Neural progenitor cell (in vitro differentiated cells): ENCODE measurements at regions not wholly inside any gene's neighbourhood (a gene's known extent, or its start where the extent isn't known, plus 50 kb on each side); places are given as distances from the start of the nearest gene placed in this dataset.
A peak's percentile ranks its signal among the peaks of the same experiment; 100 is the strongest.

ENCODE experiments used
- DNase-seq: peaks from one replicate; pipeline ENCODE4 v3.0.0-alpha.2; 2016; ENCODE audit warnings: low spot score
- H2AFZ ChIP-seq: fragments of 200-600 bp; sonication (generic); replicated peaks from 2 replicates; pipeline ENCODE4 v1.6.1; 2016; ENCODE audit warnings: antibody characterized with exemption
- H3F3A ChIP-seq: fragments of 200-600 bp; sonication (generic); 2 replicates; pipeline ENCODE4 v1.6.1; 2016; ENCODE audit warnings: antibody characterized with exemption, low read depth
- H3K27ac ChIP-seq: fragments of 200-600 bp; sonication (generic); 2 replicates; pipeline ENCODE4 v1.5.1; 2016; ENCODE audit warnings: mild to moderate bottlenecking
- H3K27me3 ChIP-seq: fragments of 200-600 bp; sonication (generic); 2 replicates; pipeline ENCODE4 v1.6.1; 2016; ENCODE audit warnings: mild to moderate bottlenecking, moderate library complexity
- H3K36me3 ChIP-seq: fragments of 200-600 bp; sonication (generic); 2 replicates; pipeline ENCODE4 v1.5.1; 2016
- H3K4me1 ChIP-seq: fragments of 200-600 bp; sonication (generic); 2 replicates; pipeline ENCODE4 v1.6.1; 2016; ENCODE audit warnings: mixed run types
- H3K4me2 ChIP-seq: fragments of 200-600 bp; sonication (generic); 2 replicates; pipeline ENCODE4 v1.6.1; 2016
- H3K4me3 ChIP-seq: fragments of 200-600 bp; sonication (generic); 2 replicates; pipeline ENCODE4 v1.5.1; 2016
- H3K79me2 ChIP-seq: fragments of 200-600 bp; sonication (generic); 2 replicates; pipeline ENCODE4 v1.6.1; 2016; ENCODE audit warnings: low read depth
- H3K9ac ChIP-seq: fragments of 200-600 bp; sonication (generic); 2 replicates; pipeline ENCODE4 v1.6.1; 2016
- H3K9me3 ChIP-seq: fragments of 200-600 bp; sonication (generic); 2 replicates; pipeline ENCODE4 v1.5.1; 2016; ENCODE audit warnings: low read depth
- H4K20me1 ChIP-seq: fragments of 200-600 bp; sonication (generic); 2 replicates; pipeline ENCODE4 v1.6.1; 2016; ENCODE audit warnings: low read depth
- H3K27ac Mint-ChIP-seq: 3 replicates; pipeline ENCODE4 v1.8.0; 2021; ENCODE audit warnings: mixed read lengths
- H3K27me3 Mint-ChIP-seq: 2 replicates; pipeline ENCODE4 v1.8.0; 2022; ENCODE audit warnings: low read depth, mild to moderate bottlenecking, inconsistent platforms, moderate library complexity, mixed read lengths; ENCODE audit not compliant: insufficient read depth
- H3K36me3 Mint-ChIP-seq: 3 replicates; pipeline ENCODE4 v1.8.0; 2021; ENCODE audit warnings: mixed read lengths
- H3K4me1 Mint-ChIP-seq: 3 replicates; pipeline ENCODE4 v1.8.0; 2021; ENCODE audit warnings: mixed read lengths
- H3K4me3 Mint-ChIP-seq: 3 replicates; pipeline ENCODE4 v1.8.0; 2021; ENCODE audit warnings: mild to moderate bottlenecking, moderate library complexity, mixed read lengths
- H3K9me3 Mint-ChIP-seq: 3 replicates; pipeline ENCODE4 v1.8.0; 2020; ENCODE audit warnings: mixed read lengths
- EZH2 ChIP-seq: fragments of 200-600 bp; sonication (generic); IDR thresholded peaks from 2 replicates; pipeline ENCODE4 v1.6.1; 2017; ENCODE audit warnings: antibody characterized with exemption, mild to moderate bottlenecking, moderate library complexity
- EZH2phosphoT487 ChIP-seq: fragments of 200-600 bp; sonication (generic); IDR thresholded peaks from 2 replicates; pipeline ENCODE4 v1.6.1; 2017; ENCODE audit warnings: antibody characterized with exemption
- TF ChIP-seq, protein P1 (sequence below): fragments of 200-600 bp; sonication (generic); IDR thresholded peaks from 2 replicates; pipeline ENCODE4 v1.5.1; 2017; ENCODE audit warnings: antibody characterized with exemption, mild to moderate bottlenecking

DNA sequence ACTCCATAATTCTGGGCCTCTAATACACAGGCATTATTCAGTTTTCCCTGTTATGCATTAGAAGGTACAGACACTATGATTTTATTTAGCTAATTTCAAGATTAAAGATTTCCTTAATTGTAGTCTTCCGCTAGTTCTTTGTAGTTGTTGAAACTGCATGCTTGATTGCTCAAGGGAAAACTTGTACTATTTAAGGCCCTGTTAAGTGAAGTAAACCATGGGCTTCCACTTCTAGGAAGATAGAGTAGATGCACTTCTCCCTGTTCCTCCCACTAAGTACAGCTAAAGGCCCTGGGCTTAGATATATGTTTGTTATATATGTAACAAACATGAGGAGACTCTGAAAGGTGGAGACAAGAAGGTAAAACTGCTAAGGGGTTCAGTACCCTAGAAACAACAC is 215.8 kb upstream of the LEF1 start:
- Mint-ChIP-seq H3K9me3 (peaks cover 3% of the 10 kb centered on the region), H3K27ac (peak overlapping the region; percentile 11), H3K36me3 (no peaks in the 10 kb centered on the region), H3K4me3 (no peak overlapping the region), H3K27me3 (peaks cover 2% of the 10 kb centered on the region), H3K4me1 (peaks cover 16% of the 10 kb centered on the region)
- no peak overlapping the region for H3K4me2 ChIP-seq
- no peaks in the 10 kb centered on the region for H4K20me1 ChIP-seq
- H3K4me3 ChIP-seq = no peak overlapping the region
- no peaks in the 10 kb centered on the region for H3F3A ChIP-seq
- H3K79me2 ChIP-seq = no peaks in the 10 kb centered on the region
- peaks cover 14% of the 10 kb centered on the region for H3K4me1 ChIP-seq
- H3K27ac ChIP-seq = no peak overlapping the region
- no peaks in the 10 kb centered on the region for H3K27me3 ChIP-seq
- DNase-seq = no peak
- TF ChIP-seq EZH2phosphoT487 = no peak
- TF ChIP-seq, protein P1, sequence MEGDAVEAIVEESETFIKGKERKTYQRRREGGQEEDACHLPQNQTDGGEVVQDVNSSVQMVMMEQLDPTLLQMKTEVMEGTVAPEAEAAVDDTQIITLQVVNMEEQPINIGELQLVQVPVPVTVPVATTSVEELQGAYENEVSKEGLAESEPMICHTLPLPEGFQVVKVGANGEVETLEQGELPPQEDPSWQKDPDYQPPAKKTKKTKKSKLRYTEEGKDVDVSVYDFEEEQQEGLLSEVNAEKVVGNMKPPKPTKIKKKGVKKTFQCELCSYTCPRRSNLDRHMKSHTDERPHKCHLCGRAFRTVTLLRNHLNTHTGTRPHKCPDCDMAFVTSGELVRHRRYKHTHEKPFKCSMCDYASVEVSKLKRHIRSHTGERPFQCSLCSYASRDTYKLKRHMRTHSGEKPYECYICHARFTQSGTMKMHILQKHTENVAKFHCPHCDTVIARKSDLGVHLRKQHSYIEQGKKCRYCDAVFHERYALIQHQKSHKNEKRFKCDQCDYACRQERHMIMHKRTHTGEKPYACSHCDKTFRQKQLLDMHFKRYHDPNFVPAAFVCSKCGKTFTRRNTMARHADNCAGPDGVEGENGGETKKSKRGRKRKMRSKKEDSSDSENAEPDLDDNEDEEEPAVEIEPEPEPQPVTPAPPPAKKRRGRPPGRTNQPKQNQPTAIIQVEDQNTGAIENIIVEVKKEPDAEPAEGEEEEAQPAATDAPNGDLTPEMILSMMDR = no peak
- TF ChIP-seq EZH2 = no peak
- H2AFZ ChIP-seq = peak overlapping the region; percentile 15
- H3K9ac ChIP-seq = no peak overlapping the region
- no peaks in the 10 kb centered on the region for H3K36me3 ChIP-seq
- H3K9me3 ChIP-seq = no peaks in the 10 kb centered on the region

DNA sequence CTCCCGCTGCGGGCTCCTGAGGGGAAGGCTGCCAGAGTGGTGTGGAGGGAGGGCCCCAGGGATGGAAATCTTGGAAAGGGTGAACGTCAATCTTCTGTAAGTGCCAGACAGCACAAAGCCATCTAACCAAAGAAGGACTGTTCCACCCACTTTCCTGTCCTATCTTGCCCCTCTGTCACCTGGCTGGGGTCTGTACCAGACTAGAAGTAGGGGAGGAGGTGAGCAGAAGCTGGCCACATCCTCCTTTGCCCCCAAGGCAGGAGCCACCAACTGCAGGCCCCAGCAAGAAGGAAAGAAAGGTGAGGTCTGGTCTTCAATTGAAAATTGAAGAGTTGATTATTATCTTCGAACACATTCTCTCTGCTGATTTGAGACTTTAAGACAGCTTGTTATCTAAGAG is 214.4 kb upstream of the LEF1 start:
- Mint-ChIP-seq H3K4me1 (peaks cover 10% of the 10 kb centered on the region), H3K4me3 (no peak overlapping the region), H3K27ac (no peak overlapping the region), H3K36me3 (no peaks in the 10 kb centered on the region), H3K27me3 (peaks cover 2% of the 10 kb centered on the region), H3K9me3 (peaks cover 3% of the 10 kb centered on the region)
- Histone ChIP-seq H3K9me3 (no peaks in the 10 kb centered on the region), H3K27me3 (no peaks in the 10 kb centered on the region), H3K4me2 (no peak overlapping the region), H3K4me1 (peaks cover 15% of the 10 kb centered on the region), H3K27ac (no peak overlapping the region), H3K4me3 (no peak overlapping the region), H3K9ac (no peak overlapping the region), H3K79me2 (no peaks in the 10 kb centered on the region), H3F3A (no peaks in the 10 kb centered on the region), H4K20me1 (no peaks in the 10 kb centered on the region), H3K36me3 (no peaks in the 10 kb centered on the region), H2AFZ (no peak overlapping the region)
- no peak for DNase-seq
- TF ChIP-seq EZH2phosphoT487 (no peak), EZH2 (no peak)
- TF ChIP-seq, protein P1 = no peak

DNA sequence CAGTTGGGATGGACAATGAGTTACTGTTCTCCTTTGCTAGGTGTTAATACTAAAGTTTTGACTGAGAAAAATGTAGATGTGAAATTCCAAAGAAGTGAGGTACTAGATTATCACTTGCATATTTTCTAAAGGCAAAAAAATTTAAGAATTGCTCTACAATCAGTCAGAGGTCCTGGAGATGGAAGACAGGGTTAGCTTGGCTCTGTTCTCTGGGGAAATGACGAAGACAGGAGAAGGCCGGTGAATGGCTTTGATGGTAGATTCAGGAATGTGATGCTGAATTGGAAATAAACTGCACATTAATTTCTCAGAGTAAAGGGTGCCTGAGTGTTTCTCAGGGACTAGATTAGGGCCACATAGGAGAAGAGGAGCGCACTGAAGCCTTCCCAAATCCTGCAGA is 214.0 kb upstream of the LEF1 start:
- no peaks in the 10 kb centered on the region for H3K79me2 ChIP-seq
- Mint-ChIP-seq H3K27me3 (peaks cover 2% of the 10 kb centered on the region), H3K9me3 (peaks cover 3% of the 10 kb centered on the region), H3K27ac (no peak overlapping the region), H3K4me3 (no peak overlapping the region), H3K4me1 (peaks cover 13% of the 10 kb centered on the region), H3K36me3 (no peaks in the 10 kb centered on the region)
- TF ChIP-seq, protein P1 = no peak
- TF ChIP-seq EZH2phosphoT487 (no peak), EZH2 (no peak)
- H3K4me1 ChIP-seq = peaks cover 15% of the 10 kb centered on the region
- no peaks in the 10 kb centered on the region for H3K9me3 ChIP-seq
- no peak for DNase-seq
- H3F3A ChIP-seq = no peaks in the 10 kb centered on the region
- no peak overlapping the region for H3K4me2 ChIP-seq
- H3K4me3 ChIP-seq = no peak overlapping the region
- no peaks in the 10 kb centered on the region for H4K20me1 ChIP-seq
- no peak overlapping the region for H3K9ac ChIP-seq
- no peak overlapping the region for H3K27ac ChIP-seq
- H2AFZ ChIP-seq = no peak overlapping the region
- no peaks in the 10 kb centered on the region for H3K27me3 ChIP-seq
- H3K36me3 ChIP-seq = no peaks in the 10 kb centered on the region
